GM18502 (cell line): ENCODE measurements at regions not wholly inside any gene's neighbourhood (a gene's known extent, or its start where the extent isn't known, plus 50 kb on each side); places are given as distances from the start of the nearest gene placed in this dataset.

ENCODE experiments used
- ATAC-seq: cut with Tn5 transposase; IDR thresholded peaks from one replicate; pipeline ENCODE4 v1.9.1; 2021; ENCODE audit warnings: mild to moderate bottlenecking; ENCODE audit not compliant: unreplicated experiment, poor library complexity

- no peak for ATAC-seq
Observed at GRCh38 chr10:131657318-131657984, 243.4 kb upstream of the PPP2R2D start.

GRCh38 chr10:131657985-131658330 is 242.8 kb upstream of the PPP2R2D start:
- no peak for ATAC-seq

GRCh38 chr10:131658476-131659110 is 242.2 kb upstream of the PPP2R2D start:
- ATAC-seq: no peak

GRCh38 chr10:131660427-131660826 is 240.4 kb upstream of the PPP2R2D start:
- no peak for ATAC-seq

- no peak for ATAC-seq
Observed at GRCh38 chr10:131662851-131663250, 238.0 kb upstream of the PPP2R2D start.

GRCh38 chr10:131663351-131663750 is 237.5 kb upstream of the PPP2R2D start:
- no peak for ATAC-seq

- ATAC-seq: no peak
Observed at GRCh38 chr10:131666091-131666490, 234.7 kb upstream of the PPP2R2D start.

GRCh38 chr10:131667047-131667446 is 233.8 kb upstream of the PPP2R2D start:
- no peak for ATAC-seq

- ATAC-seq: no peak
Observed at GRCh38 chr10:131667561-131667960, 233.2 kb upstream of the PPP2R2D start.

GRCh38 chr10:131668903-131669302 is 231.9 kb upstream of the PPP2R2D start:
- no peak for ATAC-seq

- no peak for ATAC-seq
Observed at GRCh38 chr10:131669838-131670237, 231.0 kb upstream of the PPP2R2D start.

GRCh38 chr10:131670341-131670740 is 230.5 kb upstream of the PPP2R2D start:
- no peak for ATAC-seq

GRCh38 chr10:131673396-131673795 is 227.4 kb upstream of the PPP2R2D start:
- ATAC-seq: no peak

- no peak for ATAC-seq
Observed at GRCh38 chr10:131674130-131674529, 226.7 kb upstream of the PPP2R2D start.

- ATAC-seq: no peak
Observed at GRCh38 chr10:131675104-131675503, 225.7 kb upstream of the PPP2R2D start.

GRCh38 chr10:131676046-131676799 is 224.6 kb upstream of the PPP2R2D start:
- ATAC-seq: no peak

GRCh38 chr10:131676800-131677421 is 223.9 kb upstream of the PPP2R2D start:
- no peak for ATAC-seq

- ATAC-seq: no peak
Observed at GRCh38 chr10:131677671-131678070, 223.1 kb upstream of the PPP2R2D start.

- no peak for ATAC-seq
Observed at GRCh38 chr10:131678171-131678570, 222.6 kb upstream of the PPP2R2D start.

GRCh38 chr10:131678613-131679012 is 222.2 kb upstream of the PPP2R2D start:
- no peak for ATAC-seq

- no peak for ATAC-seq
Observed at GRCh38 chr10:131679926-131680325, 220.9 kb upstream of the PPP2R2D start.
